IMR-90 (cell line): ENCODE measurements at regions not wholly inside any gene's neighbourhood (a gene's known extent, or its start where the extent isn't known, plus 50 kb on each side); places are given as distances from the start of the nearest gene placed in this dataset.

Experiments
- ATAC-seq: fragments of 200-7000 bp; cut with Tn5 transposase; 2 replicates; pipeline ENCODE4 v1.9.1; 2020; ENCODE audit warnings: low read depth, mild to moderate bottlenecking, moderate library complexity
- BruUV-seq: library from RNA; stranded (reverse); fragments of 400-500 nt; replicated peaks from 2 replicates; lab custom pipeline; 2021; lab: Mats Ljungman, UMichigan
- CTCF ChIA-PET: fragments of 300-600 bp; formaldehyde crosslinking; extraction: SDS; loops from one replicate; lab custom pipeline; 2021; ENCODE audit warnings: antibody characterized with exemption; lab: Yijun Ruan, JAX
- POLR2A ChIA-PET: fragments of 300-600 bp; sonication (Branson Sonifier 250); formaldehyde crosslinking; loops from one replicate; lab custom pipeline; 2022; ENCODE audit warnings: antibody characterized with exemption; ENCODE audit not compliant: unreplicated experiment; lab: Charles Lee
- DNase-seq: peaks from one replicate; pipeline ENCODE4 v3.0.0; 2013
- H2AFZ ChIP-seq: replicated peaks from 2 replicates; pipeline ENCODE3; 2013; ENCODE audit warnings: low read length, mild to moderate bottlenecking; ENCODE audit not compliant: poor library complexity
- H2AK5ac ChIP-seq: 2 replicates; pipeline ENCODE4 v1.6.1; 2013; ENCODE audit warnings: low read depth, low read length, inconsistent platforms
- H2AK9ac ChIP-seq: replicated peaks from 2 replicates; pipeline ENCODE3; 2013; ENCODE audit warnings: mild to moderate bottlenecking, low read depth, low read length, moderate library complexity; ENCODE audit not compliant: poor library complexity
- H2BK120ac ChIP-seq: 2 replicates; pipeline ENCODE4 v1.6.1; 2013; ENCODE audit warnings: low read depth, low read length, inconsistent platforms
- H2BK15ac ChIP-seq: 3 replicates; pipeline ENCODE4 v1.6.1; 2013; ENCODE audit warnings: low read depth, low read length, inconsistent platforms
- H2BK20ac ChIP-seq: 2 replicates; pipeline ENCODE4 v1.6.1; 2013; ENCODE audit warnings: low read depth, mild to moderate bottlenecking, inconsistent platforms, low read length, moderate library complexity
- H2BK5ac ChIP-seq: 2 replicates; pipeline ENCODE4 v1.6.1; 2013; ENCODE audit warnings: mild to moderate bottlenecking, low read depth, low read length, inconsistent platforms; ENCODE audit not compliant: poor library complexity, severe bottlenecking
- H3K14ac ChIP-seq: replicated peaks from 2 replicates; pipeline ENCODE4 v1.6.1; 2013; ENCODE audit warnings: low read depth, low read length, inconsistent platforms
- H3K18ac ChIP-seq: 2 replicates; pipeline ENCODE4 v1.6.1; 2013; ENCODE audit warnings: low read depth, low read length, control low read depth
- H3K23ac ChIP-seq: 2 replicates; pipeline ENCODE4 v1.6.1; 2013; ENCODE audit warnings: low read depth, low read length, inconsistent platforms
- H3K27ac ChIP-seq: 2 replicates; pipeline ENCODE4 v1.5.1; 2013; ENCODE audit warnings: mild to moderate bottlenecking, control low read depth, low read length; ENCODE audit not compliant: insufficient read depth
- H3K27me3 ChIP-seq: 2 replicates; pipeline ENCODE4 v1.6.1; 2013; ENCODE audit warnings: low read length; ENCODE audit not compliant: control insufficient read depth, insufficient read depth
- H3K36me3 ChIP-seq: 2 replicates; pipeline ENCODE4 v1.6.1; 2013; ENCODE audit warnings: low read length, mixed read lengths; ENCODE audit not compliant: control insufficient read depth, insufficient read depth
- H3K4ac ChIP-seq: 2 replicates; pipeline ENCODE4 v1.6.1; 2013; ENCODE audit warnings: low read depth, low read length, inconsistent platforms
- H3K4me1 ChIP-seq: 2 replicates; pipeline ENCODE4 v1.6.1; 2013; ENCODE audit warnings: low read length, mixed read lengths; ENCODE audit not compliant: control insufficient read depth, insufficient read depth
- H3K4me2 ChIP-seq: 2 replicates; pipeline ENCODE4 v1.6.1; 2013; ENCODE audit warnings: low read depth, mild to moderate bottlenecking, control low read depth, low read length, moderate library complexity
- H3K4me3 ChIP-seq: 2 replicates; pipeline ENCODE4 v1.5.1; 2013; ENCODE audit warnings: low read depth, mild to moderate bottlenecking, control low read depth, low read length, moderate library complexity; ENCODE audit not compliant: insufficient read depth
- H3K56ac ChIP-seq: 2 replicates; pipeline ENCODE4 v1.6.1; 2013; ENCODE audit warnings: low read length, inconsistent platforms; ENCODE audit not compliant: insufficient read depth; ENCODE audit errors: extremely low read depth
- H3K79me1 ChIP-seq, 2 experiments: 2 replicates each; pipeline ENCODE4 v1.6.1; 2013; ENCODE audit warnings: low read length in 2 of 2, inconsistent platforms in 1 of 2, low read depth in 1 of 2
- H3K9ac ChIP-seq: 2 replicates; pipeline ENCODE4 v1.6.1; 2013; ENCODE audit warnings: low read depth, low read length, control low read depth
- H3K9me1 ChIP-seq: 2 replicates; pipeline ENCODE4 v1.6.1; 2013; ENCODE audit warnings: low read length, inconsistent platforms; ENCODE audit not compliant: insufficient read depth
- H3K9me3 ChIP-seq: 2 replicates; pipeline ENCODE4 v1.6.1; 2013; ENCODE audit warnings: low read length; ENCODE audit not compliant: control insufficient read depth, insufficient read depth
- H4K20me1 ChIP-seq: 2 replicates; pipeline ENCODE4 v1.6.1; 2013; ENCODE audit warnings: low read length, inconsistent platforms; ENCODE audit not compliant: insufficient read depth
- H4K5ac ChIP-seq: 2 replicates; pipeline ENCODE4 v1.6.1; 2013; ENCODE audit warnings: mild to moderate bottlenecking, low read depth, low read length, control low read depth
- H4K8ac ChIP-seq, 2 experiments: 2 replicates each; pipeline ENCODE4 v1.6.1; 2013; ENCODE audit warnings: low read depth in 2 of 2, low read length in 2 of 2, control low read depth in 1 of 2, inconsistent platforms in 1 of 2
- H4K91ac ChIP-seq: 2 replicates; pipeline ENCODE4 v1.6.1; 2013; ENCODE audit warnings: low read depth, low read length, inconsistent platforms; ENCODE audit not compliant: insufficient read depth
- BHLHE40 ChIP-seq: fragments of 150-350 bp; IDR thresholded peaks from 2 replicates; pipeline ENCODE4 v1.6.1; 2016; ENCODE audit warnings: mild to moderate bottlenecking, low read depth, low read length
- CEBPB ChIP-seq: IDR thresholded peaks from 2 replicates; pipeline ENCODE4 v1.6.1; 2012; ENCODE audit warnings: low read depth, low read length, improper control_type of control experiment
- CHD1 ChIP-seq: IDR thresholded peaks from 2 replicates; pipeline ENCODE4 v1.6.1; 2012; ENCODE audit warnings: low read depth, low read length, improper control_type of control experiment
- CTCF ChIP-seq: conservative IDR thresholded peaks from 2 replicates; pipeline ENCODE4 v1.5.1; 2012; ENCODE audit warnings: mild to moderate bottlenecking, low read depth, low read length, improper control_type of control experiment
- ELK1 ChIP-seq: fragments of 150-350 bp; IDR thresholded peaks from 2 replicates; pipeline ENCODE4 v1.6.1; 2016; ENCODE audit warnings: low read depth, mild to moderate bottlenecking, low read length, moderate library complexity, borderline replicate concordance
- FOS ChIP-seq: fragments of 150-350 bp; IDR thresholded peaks from 2 replicates; pipeline ENCODE4 v1.6.1; 2016; ENCODE audit warnings: low read depth, low read length
- MAFK ChIP-seq: IDR thresholded peaks from 2 replicates; pipeline ENCODE4 v1.6.1; 2012; ENCODE audit warnings: low read depth, low read length, improper control_type of control experiment
- MAZ ChIP-seq: IDR thresholded peaks from 2 replicates; pipeline ENCODE4 v1.6.1; 2012; ENCODE audit warnings: low read depth, mild to moderate bottlenecking, low read length, improper control_type of control experiment, moderate library complexity, borderline replicate concordance
- MXI1 ChIP-seq: IDR thresholded peaks from 2 replicates; pipeline ENCODE4 v1.6.1; 2012; ENCODE audit warnings: low read depth, mild to moderate bottlenecking, low read length, moderate library complexity, borderline replicate concordance
- NFE2L2 ChIP-seq: fragments of 150-350 bp; IDR thresholded peaks from 2 replicates; pipeline ENCODE4 v1.6.1; 2016; ENCODE audit warnings: low read depth, mild to moderate bottlenecking, low read length
- POLR2A ChIP-seq: IDR thresholded peaks from 2 replicates; pipeline ENCODE4 v1.6.1; 2012; ENCODE audit warnings: mild to moderate bottlenecking, low read depth, low read length
- RAD21 ChIP-seq: IDR thresholded peaks from 2 replicates; pipeline ENCODE4 v1.6.1; 2012; ENCODE audit warnings: low read length, improper control_type of control experiment
- RCOR1 ChIP-seq: IDR thresholded peaks from 2 replicates; pipeline ENCODE4 v1.6.1; 2012; ENCODE audit warnings: mild to moderate bottlenecking, low read length, improper control_type of control experiment; ENCODE audit not compliant: insufficient replicate concordance
- RFX5 ChIP-seq: IDR thresholded peaks from 2 replicates; pipeline ENCODE4 v1.8.0; 2012; ENCODE audit warnings: low read depth, mild to moderate bottlenecking, low read length, moderate library complexity
- SMC3 ChIP-seq: fragments of 150-350 bp; IDR thresholded peaks from 2 replicates; pipeline ENCODE4 v1.6.1; 2016; ENCODE audit warnings: low read depth, mild to moderate bottlenecking, antibody characterized with exemption, low read length, moderate library complexity
- WGBS, 2 experiments: methylation state at CpG; one replicate each; pipeline versions ENCODE4 v1.1.5 to v1.1.7; 2013; ENCODE audit warnings: missing lambda C conversion rate in 2 of 2; ENCODE audit not compliant: insufficient read length in 1 of 2; ENCODE audit errors: extremely low coverage in 2 of 2; 5-methylcytosine and 5-hydroxymethylcytosine counted together
- dilution Hi-C: fragments of 300-500 bp; cut with HindIII; formaldehyde crosslinking; loops from one replicate; pipeline ENCODE4 v1.14.3; 2018; ENCODE audit warnings: low sequenced_read_pairs; ENCODE audit not compliant: unreplicated experiment
- in situ Hi-C: fragments of 300-500 bp; cut with MboI; formaldehyde crosslinking; loops from 3 replicates; pipeline ENCODE4 v1.14.3; 2019; ENCODE audit warnings: low sequenced_read_pairs, inconsistent platforms, mixed read lengths
- intact Hi-C: fragments of 100-400 bp; cut with micrococcal nuclease; formaldehyde crosslinking; loops from 2 replicates; pipeline ENCODE4 v1.10.0; 2022
- TF ChIP-seq, protein P1 (sequence below): fragments of 150-350 bp; IDR thresholded peaks from 2 replicates; pipeline ENCODE4 v1.6.1; 2017; ENCODE audit warnings: mild to moderate bottlenecking, antibody characterized with exemption, low read length, low read depth

DNA sequence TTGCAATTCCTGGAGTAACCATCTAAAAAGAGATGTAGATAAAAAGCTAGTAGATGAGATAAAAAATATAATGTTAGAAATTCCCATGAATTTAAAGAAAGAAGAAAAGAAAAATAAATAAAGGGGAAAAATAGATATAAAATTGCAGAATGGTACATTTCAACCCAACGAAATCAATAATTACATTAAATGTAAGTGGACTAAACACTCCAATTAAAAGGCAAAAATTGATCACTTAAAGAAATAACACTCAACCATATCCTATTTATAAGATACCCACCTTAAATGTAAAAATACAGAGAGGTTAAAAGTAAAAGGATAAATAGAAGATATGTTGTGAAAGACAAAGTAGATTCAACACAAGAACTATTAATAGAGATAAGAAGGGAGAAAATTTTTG, 150.5 kb upstream of the GRIK3 start:
- in situ Hi-C loops, result no loop called here
- no peak for DNase-seq
- intact Hi-C loops, result no loop called here
- Histone ChIP-seq H2AFZ (no peak overlapping the region), H2AK9ac (no peak overlapping the region), H3K27me3 (no peaks in the 10 kb centered on the region), H4K8ac (no peak overlapping the region), H2BK120ac (no peak overlapping the region), H3K4me1 (no peaks in the 10 kb centered on the region), H3K9ac (no peak overlapping the region), H3K36me3 (no peaks in the 10 kb centered on the region), H4K91ac (no peak overlapping the region), H3K27ac (no peak overlapping the region), H3K9me3 (0 out of 2 replicates have a peak, but pooled peaks cover 2% of the 10 kb centered on the region), H3K4ac (no peak overlapping the region), H3K4me3 (no peak overlapping the region), H3K23ac (no peak overlapping the region), H3K79me1 (no peaks in the 10 kb centered on the region), H2BK5ac (no peak overlapping the region), H3K56ac (no peak overlapping the region), H4K20me1 (no peaks in the 10 kb centered on the region), H3K9me1 (no peaks in the 10 kb centered on the region), H3K4me2 (no peak overlapping the region), H2BK15ac (no peak overlapping the region), H4K5ac (no peak overlapping the region), H2AK5ac (no peak overlapping the region), H3K14ac (no peak overlapping the region), H2BK20ac (no peak overlapping the region), H3K18ac (no peak overlapping the region)
- no peak for TF ChIP-seq CTCF
- TF ChIP-seq CEBPB, result no peak
- no peak for TF ChIP-seq ELK1
- TF ChIP-seq CHD1, result no peak
- no peak for TF ChIP-seq RAD21
- TF ChIP-seq, protein P1, sequence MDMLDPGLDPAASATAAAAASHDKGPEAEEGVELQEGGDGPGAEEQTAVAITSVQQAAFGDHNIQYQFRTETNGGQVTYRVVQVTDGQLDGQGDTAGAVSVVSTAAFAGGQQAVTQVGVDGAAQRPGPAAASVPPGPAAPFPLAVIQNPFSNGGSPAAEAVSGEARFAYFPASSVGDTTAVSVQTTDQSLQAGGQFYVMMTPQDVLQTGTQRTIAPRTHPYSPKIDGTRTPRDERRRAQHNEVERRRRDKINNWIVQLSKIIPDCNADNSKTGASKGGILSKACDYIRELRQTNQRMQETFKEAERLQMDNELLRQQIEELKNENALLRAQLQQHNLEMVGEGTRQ, result no peak
- no peak for TF ChIP-seq MAZ
- no peak for TF ChIP-seq SMC3
- TF ChIP-seq RFX5, result no peak
- TF ChIP-seq FOS, result no peak
- no peak for TF ChIP-seq POLR2A
- TF ChIP-seq MAFK, result no peak
- TF ChIP-seq MXI1, result no peak
- TF ChIP-seq BHLHE40, result no peak
- no peak for TF ChIP-seq RCOR1
- no peak for TF ChIP-seq NFE2L2
- ChIA-PET CTCF (no interaction called here), POLR2A (no interaction called here)
- no peak for ATAC-seq
- no TSS peak for BruUV-seq
- WGBS, 2 experiments, result no CpG with 5 or more reads among the region's 1 CpG
- dilution Hi-C loops, result no loop called here
